ENCODE measurements at regions not wholly inside any gene's neighbourhood (a gene's known extent, or its start where the extent isn't known, plus 50 kb on each side); places are given as distances from the start of the nearest gene placed in this dataset.
"Not testable (repeated sequence)": the region's sequence is repeated elsewhere in the genome, so short reads cannot be mapped to it uniquely, and the experiment has no call there.

GRCh38 chr5:94064025-94064424 lies 322.6 kb upstream of the POU5F2 start:
- no peak for DNase-seq (ENCODE audit: low spot score)
- POLR2A ChIA-PET (ENCODE audit: low non-redundant PET): no interaction called here
- CTCF ChIA-PET: no interaction called here
- BruUV-seq (replicated peaks): no TSS peak
- H3K4me1 ChIP-seq (ENCODE audit: insufficient read depth, low read length, poor library complexity, severe bottlenecking): no peaks in the 10 kb centered on the region
- H3K4me3 ChIP-seq (ENCODE audit: low read depth, low read length, poor library complexity, severe bottlenecking): no peak overlapping the region
- no peaks in the 10 kb centered on the region for H3K27me3 ChIP-seq (replicated peaks; ENCODE audit: insufficient read depth, low read depth, low read length, poor library complexity)
- H3K36me3 ChIP-seq (ENCODE audit: insufficient read depth, low read length, poor library complexity, severe bottlenecking): no peaks in the 10 kb centered on the region
- H3K9me3 ChIP-seq (ENCODE audit: low read depth, low read length, poor library complexity, severe bottlenecking): peaks cover 12% of the 10 kb centered on the region
- TF ChIP-seq EZH2 (IDR thresholded peaks at IDR 0.05; ENCODE audit: borderline replicate concordance, low read depth, low read length, poor library complexity, severe bottlenecking) (no peak), CTCF (conservative IDR thresholded peaks at IDR 0.05; ENCODE audit: low read depth, low read length) (no peak)
- H3K27ac ChIP-seq (ENCODE audit: low read depth, low read length, poor library complexity, severe bottlenecking): no peak overlapping the region
- intact Hi-C loops (cut with micrococcal nuclease; ENCODE audit: unreplicated experiment): no loop called here

- Histone ChIP-seq H3K27me3 (replicated peaks; ENCODE audit: insufficient read depth, low read depth, low read length, poor library complexity) (no peaks in the 10 kb centered on the region), H3K4me3 (ENCODE audit: low read depth, low read length, poor library complexity, severe bottlenecking) (no peak overlapping the region), H3K4me1 (ENCODE audit: insufficient read depth, low read length, poor library complexity, severe bottlenecking) (no peaks in the 10 kb centered on the region), H3K9me3 (ENCODE audit: low read depth, low read length, poor library complexity, severe bottlenecking) (no peaks in the 10 kb centered on the region), H3K36me3 (ENCODE audit: insufficient read depth, low read length, poor library complexity, severe bottlenecking) (no peaks in the 10 kb centered on the region), H3K27ac (ENCODE audit: low read depth, low read length, poor library complexity, severe bottlenecking) (no peak overlapping the region)
- TF ChIP-seq CTCF (conservative IDR thresholded peaks at IDR 0.05; ENCODE audit: low read depth, low read length) (no peak), EZH2 (IDR thresholded peaks at IDR 0.05; ENCODE audit: borderline replicate concordance, low read depth, low read length, poor library complexity, severe bottlenecking) (no peak)
- DNase-seq (ENCODE audit: low spot score): peak; percentile 14
- ChIA-PET POLR2A (ENCODE audit: low non-redundant PET) (no interaction called here), CTCF (no interaction called here)
- no TSS peak for BruUV-seq (replicated peaks)
- intact Hi-C loops (cut with micrococcal nuclease; ENCODE audit: unreplicated experiment): no loop called here
Measured at GRCh38 chr5:94057655-94058054, 316.3 kb upstream of the POU5F2 start.

GRCh38 chr5:94057217-94057616 lies 315.8 kb upstream of the POU5F2 start:
- DNase-seq (ENCODE audit: low spot score): no peak
- intact Hi-C loops (cut with micrococcal nuclease; ENCODE audit: unreplicated experiment): no loop called here
- Histone ChIP-seq H3K4me3 (ENCODE audit: low read depth, low read length, poor library complexity, severe bottlenecking) (no peak overlapping the region), H3K9me3 (ENCODE audit: low read depth, low read length, poor library complexity, severe bottlenecking) (no peaks in the 10 kb centered on the region), H3K27me3 (replicated peaks; ENCODE audit: insufficient read depth, low read depth, low read length, poor library complexity) (no peaks in the 10 kb centered on the region), H3K36me3 (ENCODE audit: insufficient read depth, low read length, poor library complexity, severe bottlenecking) (no peaks in the 10 kb centered on the region), H3K27ac (ENCODE audit: low read depth, low read length, poor library complexity, severe bottlenecking) (no peak overlapping the region), H3K4me1 (ENCODE audit: insufficient read depth, low read length, poor library complexity, severe bottlenecking) (no peaks in the 10 kb centered on the region)
- TF ChIP-seq EZH2 (IDR thresholded peaks at IDR 0.05; ENCODE audit: borderline replicate concordance, low read depth, low read length, poor library complexity, severe bottlenecking) (no peak), CTCF (conservative IDR thresholded peaks at IDR 0.05; ENCODE audit: low read depth, low read length) (no peak)
- ChIA-PET CTCF (no interaction called here), POLR2A (ENCODE audit: low non-redundant PET) (no interaction called here)
- no TSS peak for BruUV-seq (replicated peaks)

GRCh38 chr5:94049307-94049922 lies 308.0 kb upstream of the POU5F2 start:
- H3K36me3 ChIP-seq (ENCODE audit: insufficient read depth, low read length, poor library complexity, severe bottlenecking); H3K27me3 ChIP-seq (replicated peaks; ENCODE audit: insufficient read depth, low read depth, low read length, poor library complexity); DNase-seq (ENCODE audit: low spot score); H3K4me1 ChIP-seq (ENCODE audit: insufficient read depth, low read length, poor library complexity, severe bottlenecking); CTCF ChIA-PET; H3K9me3 ChIP-seq (ENCODE audit: low read depth, low read length, poor library complexity, severe bottlenecking); H3K4me3 ChIP-seq (ENCODE audit: low read depth, low read length, poor library complexity, severe bottlenecking); BruUV-seq (replicated peaks); intact Hi-C loops (cut with micrococcal nuclease; ENCODE audit: unreplicated experiment); H3K27ac ChIP-seq (ENCODE audit: low read depth, low read length, poor library complexity, severe bottlenecking); POLR2A ChIA-PET (ENCODE audit: low non-redundant PET): not testable (repeated sequence)

Data from A673 (cell line).